GM13976 (cell line): ENCODE measurements at regions not wholly inside any gene's neighbourhood (a gene's known extent, or its start where the extent isn't known, plus 50 kb on each side); places are given as distances from the start of the nearest gene placed in this dataset.

Experiments used
- DNase-seq: peaks from one replicate; pipeline ENCODE4 v3.0.0; 2012; ENCODE audit warnings: low spot score
- CTCF ChIP-seq: IDR thresholded peaks from 2 replicates; pipeline ENCODE4 v1.5.1; 2012; ENCODE audit warnings: borderline replicate concordance, mild to moderate bottlenecking; ENCODE audit not compliant: insufficient read depth; ENCODE audit errors: extremely low read depth, missing control alignments, control extremely low read depth
- in situ Hi-C: fragments of 300-500 bp; cut with MboI; formaldehyde crosslinking; loops from one replicate; pipeline ENCODE4 v1.12.0; 2022; ENCODE audit warnings: low sequenced_read_pairs, mixed read lengths, inconsistent platforms; ENCODE audit not compliant: unreplicated experiment

DNA sequence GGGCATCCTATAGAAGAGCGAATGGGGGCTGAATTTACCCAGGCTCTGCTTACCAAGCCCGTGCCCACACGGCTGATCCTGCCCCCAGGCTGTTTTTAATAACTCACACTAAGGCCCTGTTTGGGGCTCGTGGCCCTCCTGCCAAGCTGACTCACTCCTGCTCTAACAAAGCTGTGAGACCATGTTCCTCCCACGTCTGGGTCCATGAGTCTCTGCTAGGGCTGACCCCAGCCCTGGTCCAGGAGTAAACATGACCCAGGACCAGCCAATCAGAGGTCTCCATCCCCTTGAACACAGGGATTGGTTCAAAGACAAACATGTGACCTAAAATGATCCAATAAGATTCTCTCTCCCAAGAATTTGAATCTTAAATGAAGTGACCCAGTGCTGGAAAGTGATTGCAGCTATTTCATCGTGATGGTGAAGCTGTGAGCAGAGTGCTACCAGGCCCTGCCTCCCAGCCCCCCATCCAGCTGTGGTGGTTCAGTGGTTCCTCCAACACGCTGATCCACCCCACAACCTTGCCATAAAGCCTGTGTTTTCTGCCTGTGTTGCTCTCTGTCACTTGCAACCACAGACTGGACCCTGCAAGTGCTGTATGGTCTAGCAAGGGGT is 57.2 kb downstream of the C16orf82 start:
- TF ChIP-seq CTCF, result no peak
- no peak for DNase-seq
- in situ Hi-C loops, result loop anchor here (25.0 kb wide), 1 partner anchor 1287 kb away; no protein-coding TSS in a partner anchor

- no peak for DNase-seq
- in situ Hi-C loops, result no loop called here
- no peak for TF ChIP-seq CTCF
Observed at GRCh38 chr16:27127308-27127707, 60.6 kb downstream of the C16orf82 start.

- in situ Hi-C loops, result no loop called here
- no peak for DNase-seq
- no peak for TF ChIP-seq CTCF
Observed at GRCh38 chr16:27129401-27129800, 62.7 kb downstream of the C16orf82 start.

DNA sequence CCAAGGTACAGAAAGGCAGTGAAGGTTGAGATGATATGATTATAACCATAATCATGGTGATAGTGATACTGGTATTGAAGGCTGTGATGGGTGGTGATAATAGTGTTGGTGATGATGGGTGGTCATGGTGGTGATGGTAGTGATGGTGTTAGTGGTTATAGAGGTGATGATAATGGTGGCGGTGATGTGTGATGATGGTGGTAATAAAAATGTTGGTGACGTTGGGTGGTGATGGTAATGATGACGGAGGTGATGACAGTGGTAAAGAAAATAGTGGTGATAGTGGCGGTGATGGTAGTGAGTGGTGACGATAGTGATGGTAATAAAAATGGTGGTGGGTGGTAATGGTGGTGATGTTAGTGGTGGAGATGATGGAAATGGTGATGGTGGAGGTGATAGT is 65.1 kb upstream of the KDM8 start:
- no peak for TF ChIP-seq CTCF
- in situ Hi-C loops, result no loop called here
- no peak for DNase-seq

GRCh38 chr16:27145630-27146029 is 57.7 kb upstream of the KDM8 start:
- DNase-seq, result no peak
- TF ChIP-seq CTCF, result no peak
- in situ Hi-C loops, result no loop called here

GRCh38 chr16:27149986-27150385 is 53.3 kb upstream of the KDM8 start:
- peak; percentile 30 for DNase-seq
- in situ Hi-C loops, result no loop called here
- no peak for TF ChIP-seq CTCF
